Lung (tissue), 11 donors: ENCODE measurements at regions not wholly inside any gene's neighbourhood (a gene's known extent, or its start where the extent isn't known, plus 50 kb on each side); places are given as distances from the start of the nearest gene placed in this dataset.

Experiments
- ATAC-seq: fragments of 200-7000 bp; cut with Tn5 transposase; one replicate; pipeline ENCODE4 v1.9.1; 2020; ENCODE audit warnings: moderate number of reproducible peaks; ENCODE audit not compliant: insufficient read depth, low FRiP score
- DNase-seq, 3 donors: peaks; one replicate each; pipeline ENCODE4 v3.0.0-alpha.2; 2013 to 2017
- H3K27ac ChIP-seq, 2 donors: one replicate each; pipeline ENCODE4 v1.5.1; 2013; ENCODE audit warnings: mild to moderate bottlenecking in 2 of 2, moderate library complexity in 2 of 2, control low read depth in 1 of 2, inconsistent platforms in 1 of 2, low read depth in 1 of 2, low read length in 1 of 2
- H3K27me3 ChIP-seq, 3 donors: one replicate each; pipeline ENCODE4 v1.5.1; 2013; ENCODE audit warnings: low read length in 2 of 3; ENCODE audit not compliant: control insufficient read depth in 3 of 3, insufficient read depth in 3 of 3
- H3K36me3 ChIP-seq, 4 donors: one replicate each; pipeline ENCODE4 v1.5.1; 2013; ENCODE audit warnings: low read length in 4 of 4, mild to moderate bottlenecking in 1 of 4, moderate library complexity in 1 of 4; ENCODE audit not compliant: control insufficient read depth in 4 of 4, insufficient read depth in 4 of 4
- H3K4me1 ChIP-seq, 5 donors: one replicate each; pipeline ENCODE4 v1.5.1; 2013; ENCODE audit warnings: low read length in 5 of 5, mild to moderate bottlenecking in 2 of 5, moderate library complexity in 1 of 5; ENCODE audit not compliant: control insufficient read depth in 5 of 5, insufficient read depth in 5 of 5
- H3K4me3 ChIP-seq: one replicate; pipeline ENCODE4 v1.5.1; 2013; ENCODE audit warnings: mild to moderate bottlenecking, control low read depth, moderate library complexity
- H3K9ac ChIP-seq, 2 donors: one replicate each; pipeline ENCODE4 v1.5.1; 2013; ENCODE audit warnings: low read length in 2 of 2, control low read depth in 1 of 2; ENCODE audit not compliant: insufficient read depth in 1 of 2
- H3K9me3 ChIP-seq, 4 donors: one replicate each; pipeline ENCODE4 v1.5.1; 2013; ENCODE audit warnings: low read length in 3 of 4, mild to moderate bottlenecking in 1 of 4, moderate library complexity in 1 of 4; ENCODE audit not compliant: control insufficient read depth in 4 of 4, insufficient read depth in 3 of 4
- CTCF ChIP-seq: IDR thresholded peaks from 2 replicates; pipeline ENCODE4 v1.5.1; 2012; ENCODE audit warnings: mild to moderate bottlenecking; ENCODE audit errors: control extremely low read depth, extremely low read depth
- WGBS, 2 donors: extraction: QIAGEN DNeasy Blood & Tissue Kit; methylation state at CpG; one replicate each; pipeline ENCODE4 v1.1.7; 2013; 5-methylcytosine and 5-hydroxymethylcytosine counted together
- donor health status: control.
- donor health status: control.
- donor health status: Bipolar disorder and iron deficiency.
- donor health status: healthy.
- donor health status: DM: yes; HTN: yes; CAD: no.

GRCh38 chr16:86252596-86252995 lies 257.7 kb upstream of the FOXF1 start:
- ATAC-seq (no peak), DNase-seq (peak in 2 of 3 donors; percentile 22 to 25)
- Histone ChIP-seq H3K4me3 (no peak overlapping the region), H3K9ac (no peak overlapping the region), H3K27me3 (no peaks in the 10 kb centered on the region), H3K4me1 (peaks cover 0 to 9% (median 2%) of the 10 kb centered on the region in 5 donors), H3K27ac (no peak overlapping the region), H3K36me3 (no peaks in the 10 kb centered on the region), H3K9me3 (peaks cover 0 to 15% (median 4%) of the 10 kb centered on the region in 4 donors)
- 42 to 43% methylated on average over 6 of the region's 6 CpGs for WGBS, 2 donors
- no peak for TF ChIP-seq CTCF

DNA sequence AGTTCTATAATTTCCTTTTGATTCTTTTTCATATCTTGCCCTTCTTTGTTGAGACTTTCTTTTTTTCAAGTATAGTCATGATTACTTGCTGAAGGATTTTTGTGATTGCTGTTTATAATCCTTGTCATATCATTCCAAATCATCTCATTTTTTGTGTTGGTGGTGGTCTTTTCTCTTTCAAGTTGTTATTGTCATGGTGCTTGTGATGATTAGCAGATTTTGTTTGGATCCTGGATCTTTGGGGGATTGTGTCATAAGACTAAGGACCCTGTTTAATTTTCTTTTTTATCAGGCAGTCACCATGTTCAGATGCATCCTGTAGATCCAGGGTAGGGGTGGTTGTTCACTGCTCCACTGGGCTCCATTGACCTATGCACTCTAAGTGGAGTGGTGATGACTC lies 254.4 kb upstream of the FOXF1 start:
- DNase-seq (peak; percentile 20 to 80 (median 72)), ATAC-seq (no peak)
- Histone ChIP-seq H3K27me3 (no peaks in the 10 kb centered on the region), H3K4me3 (no peak overlapping the region), H3K36me3 (no peaks in the 10 kb centered on the region), H3K4me1 (peaks cover 0 to 9% (median 2%) of the 10 kb centered on the region in 5 donors), H3K9ac (no peak overlapping the region), H3K27ac (no peak overlapping the region), H3K9me3 (peaks cover 0 to 15% (median 4%) of the 10 kb centered on the region in 4 donors)
- no peak for TF ChIP-seq CTCF

- H3K36me3 ChIP-seq = no peaks in the 10 kb centered on the region
- H3K27ac ChIP-seq = no peak overlapping the region
- ATAC-seq = no peak
- no peak for TF ChIP-seq CTCF
- H3K4me1 ChIP-seq = peaks cover 0 to 3% (median 0%) of the 10 kb centered on the region in 5 donors
- no peak overlapping the region for H3K9ac ChIP-seq
- H3K9me3 ChIP-seq = peaks cover 0 to 15% (median 4%) of the 10 kb centered on the region in 4 donors
- no peak for DNase-seq
- 88 to 94% methylated on average over 3 of the region's 3 CpGs for WGBS, 2 donors
- no peaks in the 10 kb centered on the region for H3K27me3 ChIP-seq
- no peak overlapping the region for H3K4me3 ChIP-seq
These were observed 253.3 kb upstream of the FOXF1 start for GRCh38 chr16:86256995-86257394.

DNA sequence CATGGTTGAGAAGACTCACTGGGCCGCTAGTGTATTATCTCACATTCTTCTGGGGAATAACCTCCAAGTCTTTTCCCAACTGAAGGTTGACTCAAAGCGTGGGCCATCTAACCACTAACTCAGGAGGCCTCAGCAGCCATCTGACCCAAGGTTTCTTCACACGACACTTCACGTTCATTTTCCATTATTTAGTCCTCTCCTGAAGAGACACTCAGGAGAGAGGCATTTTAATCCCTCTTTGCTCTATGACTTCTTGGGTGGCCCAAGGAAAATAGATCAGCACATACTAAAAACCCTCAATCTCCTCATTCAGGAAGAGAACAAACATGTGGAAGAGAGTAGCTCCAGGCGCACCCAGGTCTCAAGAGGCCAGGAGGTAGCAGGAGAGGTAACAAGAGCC lies 252.8 kb upstream of the FOXF1 start:
- Histone ChIP-seq H3K4me1 (peaks cover 0 to 2% (median 0%) of the 10 kb centered on the region in 5 donors), H3K9ac (no peak overlapping the region), H3K36me3 (no peaks in the 10 kb centered on the region), H3K27ac (no peak overlapping the region), H3K27me3 (no peaks in the 10 kb centered on the region), H3K9me3 (peaks cover 0 to 15% (median 4%) of the 10 kb centered on the region in 4 donors), H3K4me3 (no peak overlapping the region)
- WGBS, 2 donors = 85 to 91% methylated on average over 5 of the region's 5 CpGs
- DNase-seq (no peak), ATAC-seq (no peak)
- no peak for TF ChIP-seq CTCF
